SK-N-DZ (cell line): ENCODE measurements at regions not wholly inside any gene's neighbourhood (a gene's known extent, or its start where the extent isn't known, plus 50 kb on each side); places are given as distances from the start of the nearest gene placed in this dataset.
"Not testable (repeated sequence)": the region's sequence is repeated elsewhere in the genome, so short reads cannot be mapped to it uniquely, and the experiment has no call there.

Experiments used
- DNase-seq: peaks from one replicate; pipeline ENCODE4 v3.0.0-alpha.2; 2015; ENCODE audit warnings: low spot score

GRCh38 chr1:234824836-234825235, 214.9 kb upstream of the IRF2BP2 start:
- DNase-seq: not testable (repeated sequence)

- DNase-seq: peak; percentile 77
Measured at GRCh38 chr1:234823191-234824176, 213.5 kb upstream of the IRF2BP2 start.

GRCh38 chr1:234821840-234822239, 211.9 kb upstream of the IRF2BP2 start:
- no peak for DNase-seq

- no peak for DNase-seq
Measured at GRCh38 chr1:234820597-234820996, 210.6 kb upstream of the IRF2BP2 start.

GRCh38 chr1:234819845-234820244, 209.9 kb upstream of the IRF2BP2 start:
- DNase-seq: not testable (repeated sequence)

GRCh38 chr1:234818040-234818387, 208.0 kb upstream of the IRF2BP2 start:
- DNase-seq: not testable (repeated sequence)

- not testable (repeated sequence) for DNase-seq
Measured at GRCh38 chr1:234817313-234818039, 207.5 kb upstream of the IRF2BP2 start.

GRCh38 chr1:234816864-234817263, 206.9 kb upstream of the IRF2BP2 start:
- not testable (repeated sequence) for DNase-seq

- not testable (repeated sequence) for DNase-seq
Measured at GRCh38 chr1:234816186-234816851, 206.3 kb upstream of the IRF2BP2 start.

GRCh38 chr1:234815295-234815815, 205.4 kb upstream of the IRF2BP2 start:
- DNase-seq: not testable (repeated sequence)

- DNase-seq: not testable (repeated sequence)
Measured at GRCh38 chr1:234814235-234814634, 204.3 kb upstream of the IRF2BP2 start.

- not testable (repeated sequence) for DNase-seq
Measured at GRCh38 chr1:234811824-234812223, 201.8 kb upstream of the IRF2BP2 start.

- not testable (repeated sequence) for DNase-seq
Measured at GRCh38 chr1:234810726-234811125, 200.7 kb upstream of the IRF2BP2 start.

- not testable (repeated sequence) for DNase-seq
Measured at GRCh38 chr1:234809854-234810245, 199.9 kb upstream of the IRF2BP2 start.

- DNase-seq: not testable (repeated sequence)
Measured at GRCh38 chr1:234808943-234809853, 199.2 kb upstream of the IRF2BP2 start.

- not testable (repeated sequence) for DNase-seq
Measured at GRCh38 chr1:234808459-234808858, 198.5 kb upstream of the IRF2BP2 start.

GRCh38 chr1:234807705-234808104, 197.7 kb upstream of the IRF2BP2 start:
- not testable (repeated sequence) for DNase-seq

- not testable (repeated sequence) for DNase-seq
Measured at GRCh38 chr1:234802586-234802985, 192.6 kb upstream of the IRF2BP2 start.

GRCh38 chr1:234801636-234802035, 191.7 kb upstream of the IRF2BP2 start:
- DNase-seq: not testable (repeated sequence)

GRCh38 chr1:234801147-234801546, 191.2 kb upstream of the IRF2BP2 start:
- not testable (repeated sequence) for DNase-seq
